Activated T-helper 17 cell treated with anti-CD3 and anti-CD28 coated beads, Interleukin-2, amount 50 U/mL, for 72 hours (primary cell): ENCODE measurements at regions not wholly inside any gene's neighbourhood (a gene's known extent, or its start where the extent isn't known, plus 50 kb on each side); places are given as distances from the start of the nearest gene placed in this dataset.

Experiments used
- ATAC-seq: fragments of 150-1000 bp; cut with Tn5 transposase; replicated peaks from 2 replicates; pipeline ENCODE4 v1.10.0; 2021; ENCODE audit warnings: mild to moderate bottlenecking, moderate library complexity
- H3K27ac Mint-ChIP-seq: one replicate; pipeline ENCODE4 v1.8.0; 2022; ENCODE audit warnings: mixed read lengths
- H3K27me3 Mint-ChIP-seq: one replicate; pipeline ENCODE4 v1.8.0; 2022; ENCODE audit warnings: mixed read lengths
- H3K36me3 Mint-ChIP-seq: one replicate; pipeline ENCODE4 v1.8.0; 2022; ENCODE audit warnings: low read depth, mild to moderate bottlenecking, mixed read lengths
- H3K4me1 Mint-ChIP-seq: one replicate; pipeline ENCODE4 v1.8.0; 2022; ENCODE audit warnings: mixed read lengths
- H3K4me3 Mint-ChIP-seq: one replicate; pipeline ENCODE4 v1.8.0; 2022; ENCODE audit warnings: mild to moderate bottlenecking, mixed read lengths
- H3K9me3 Mint-ChIP-seq: one replicate; pipeline ENCODE4 v1.8.0; 2022; ENCODE audit warnings: mixed read lengths

DNA sequence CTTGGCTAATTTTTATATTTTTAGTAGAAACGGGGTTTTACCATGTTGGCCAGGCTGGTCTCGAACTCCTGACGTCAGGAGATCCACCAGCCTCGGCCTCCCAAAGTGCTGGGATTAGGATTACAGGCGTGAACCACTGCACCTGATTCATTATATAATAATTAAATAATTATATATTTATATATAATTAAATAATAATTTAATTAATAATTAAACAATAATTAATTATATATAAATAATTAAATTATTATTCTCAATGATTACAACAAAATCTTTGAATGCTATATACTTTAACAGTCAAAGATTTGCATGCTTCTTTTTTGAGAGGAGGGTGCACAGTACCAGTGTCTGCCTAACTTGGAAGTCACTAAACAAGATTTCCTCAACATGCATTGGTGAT, 872.3 kb downstream of the EFNB2 start:
- no peak for ATAC-seq
- no peak overlapping the region for H3K4me3 Mint-ChIP-seq
- H3K9me3 Mint-ChIP-seq = peaks cover 4% of the 10 kb centered on the region
- H3K27me3 Mint-ChIP-seq = no peaks in the 10 kb centered on the region
- H3K36me3 Mint-ChIP-seq = no peaks in the 10 kb centered on the region
- H3K4me1 Mint-ChIP-seq = no peaks in the 10 kb centered on the region
- H3K27ac Mint-ChIP-seq = no peak overlapping the region

GRCh38 chr13:105660561-105660960, 874.9 kb downstream of the EFNB2 start:
- Mint-ChIP-seq H3K27me3 (no peaks in the 10 kb centered on the region), H3K4me1 (no peaks in the 10 kb centered on the region), H3K36me3 (no peaks in the 10 kb centered on the region), H3K9me3 (peaks cover 4% of the 10 kb centered on the region), H3K27ac (no peak overlapping the region), H3K4me3 (no peak overlapping the region)
- no peak for ATAC-seq

GRCh38 chr13:105658431-105658830, 877.0 kb downstream of the EFNB2 start:
- no peak overlapping the region for H3K4me3 Mint-ChIP-seq
- no peak overlapping the region for H3K27ac Mint-ChIP-seq
- peaks cover 4% of the 10 kb centered on the region for H3K9me3 Mint-ChIP-seq
- no peak for ATAC-seq
- no peaks in the 10 kb centered on the region for H3K4me1 Mint-ChIP-seq
- H3K27me3 Mint-ChIP-seq = no peaks in the 10 kb centered on the region
- no peaks in the 10 kb centered on the region for H3K36me3 Mint-ChIP-seq

GRCh38 chr13:105655046-105655445, 880.4 kb downstream of the EFNB2 start:
- ATAC-seq = no peak

DNA sequence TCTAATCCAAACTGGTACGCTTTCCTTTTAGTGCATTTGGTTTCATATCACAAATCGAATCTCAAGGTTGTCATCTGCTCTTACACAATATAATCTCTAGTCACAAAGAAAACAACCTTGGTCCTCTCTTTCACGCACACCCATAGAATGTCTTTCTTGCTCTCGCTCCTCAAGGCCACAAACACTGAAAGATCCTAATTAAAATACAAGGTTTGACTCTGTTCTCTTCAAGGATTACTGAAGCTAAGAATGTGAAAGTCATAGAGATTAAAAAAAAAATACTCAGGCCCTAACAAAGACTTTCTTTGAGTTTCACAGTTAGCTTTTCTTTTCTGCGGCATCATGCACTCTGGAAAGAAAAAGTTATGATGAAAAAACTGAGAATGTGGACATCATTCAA, 891.5 kb downstream of the EFNB2 start:
- H3K4me3 Mint-ChIP-seq = no peak overlapping the region
- H3K27me3 Mint-ChIP-seq = no peaks in the 10 kb centered on the region
- H3K27ac Mint-ChIP-seq = no peak overlapping the region
- peaks cover 17% of the 10 kb centered on the region for H3K9me3 Mint-ChIP-seq
- no peaks in the 10 kb centered on the region for H3K4me1 Mint-ChIP-seq
- H3K36me3 Mint-ChIP-seq = no peaks in the 10 kb centered on the region
- ATAC-seq = no peak

More at GRCh38 chr13:105655046-105655445, 880.4 kb downstream of the EFNB2 start:
- H3K27me3 Mint-ChIP-seq = no peaks in the 10 kb centered on the region
- H3K4me1 Mint-ChIP-seq = no peaks in the 10 kb centered on the region
- H3K4me3 Mint-ChIP-seq = no peak overlapping the region
- H3K27ac Mint-ChIP-seq = no peak overlapping the region
- no peaks in the 10 kb centered on the region for H3K36me3 Mint-ChIP-seq
- H3K9me3 Mint-ChIP-seq = peaks cover 4% of the 10 kb centered on the region

DNA sequence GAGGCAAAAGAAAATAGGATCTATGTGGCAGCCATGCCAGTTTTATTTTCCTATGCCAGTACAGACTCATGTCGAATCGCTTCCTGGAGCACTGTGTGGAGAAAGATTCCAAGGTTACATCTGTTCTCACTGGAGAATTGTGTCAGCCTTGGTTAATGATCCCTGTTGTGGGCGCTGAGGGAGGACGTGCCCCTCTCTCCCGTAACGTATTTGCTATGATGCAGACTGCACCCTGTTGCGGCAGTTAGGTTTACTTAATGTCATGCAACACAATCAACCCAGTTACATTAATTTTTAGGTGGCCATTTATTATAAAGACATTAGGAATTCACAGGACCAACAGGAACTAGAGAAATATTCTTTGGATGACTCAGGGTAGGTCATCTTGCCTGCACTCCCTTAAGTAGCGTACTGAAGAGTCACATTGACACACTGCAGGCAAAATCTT, 892.9 kb downstream of the EFNB2 start:
- H3K4me1 Mint-ChIP-seq = no peaks in the 10 kb centered on the region
- H3K9me3 Mint-ChIP-seq = peaks cover 12% of the 10 kb centered on the region
- no peak for ATAC-seq
- H3K27ac Mint-ChIP-seq = no peak overlapping the region
- no peaks in the 10 kb centered on the region for H3K36me3 Mint-ChIP-seq
- no peak overlapping the region for H3K4me3 Mint-ChIP-seq
- no peaks in the 10 kb centered on the region for H3K27me3 Mint-ChIP-seq

- Mint-ChIP-seq H3K4me1 (no peaks in the 10 kb centered on the region), H3K9me3 (peaks cover 12% of the 10 kb centered on the region), H3K27ac (no peak overlapping the region), H3K36me3 (no peaks in the 10 kb centered on the region), H3K4me3 (no peak overlapping the region), H3K27me3 (no peaks in the 10 kb centered on the region)
- ATAC-seq = no peak
Observed at GRCh38 chr13:105641121-105641520, 894.3 kb downstream of the EFNB2 start.

GRCh38 chr13:105638426-105638825, 897.0 kb downstream of the EFNB2 start:
- Mint-ChIP-seq H3K9me3 (peaks cover 4% of the 10 kb centered on the region), H3K4me1 (no peaks in the 10 kb centered on the region), H3K27ac (no peak overlapping the region), H3K36me3 (no peaks in the 10 kb centered on the region), H3K27me3 (no peaks in the 10 kb centered on the region), H3K4me3 (no peak overlapping the region)
- ATAC-seq = no peak

GRCh38 chr13:105634059-105634458, 901.4 kb downstream of the EFNB2 start:
- Mint-ChIP-seq H3K27ac (no peak overlapping the region), H3K27me3 (no peaks in the 10 kb centered on the region), H3K36me3 (no peaks in the 10 kb centered on the region), H3K9me3 (no peaks in the 10 kb centered on the region), H3K4me1 (no peaks in the 10 kb centered on the region), H3K4me3 (no peak overlapping the region)
- ATAC-seq = no peak

- Mint-ChIP-seq H3K36me3 (no peaks in the 10 kb centered on the region), H3K9me3 (no peaks in the 10 kb centered on the region), H3K27ac (no peak overlapping the region), H3K4me3 (no peak overlapping the region), H3K27me3 (peaks cover 3% of the 10 kb centered on the region), H3K4me1 (no peaks in the 10 kb centered on the region)
- no peak for ATAC-seq
Observed at GRCh38 chr13:105630431-105630830, 905.0 kb downstream of the EFNB2 start.

DNA sequence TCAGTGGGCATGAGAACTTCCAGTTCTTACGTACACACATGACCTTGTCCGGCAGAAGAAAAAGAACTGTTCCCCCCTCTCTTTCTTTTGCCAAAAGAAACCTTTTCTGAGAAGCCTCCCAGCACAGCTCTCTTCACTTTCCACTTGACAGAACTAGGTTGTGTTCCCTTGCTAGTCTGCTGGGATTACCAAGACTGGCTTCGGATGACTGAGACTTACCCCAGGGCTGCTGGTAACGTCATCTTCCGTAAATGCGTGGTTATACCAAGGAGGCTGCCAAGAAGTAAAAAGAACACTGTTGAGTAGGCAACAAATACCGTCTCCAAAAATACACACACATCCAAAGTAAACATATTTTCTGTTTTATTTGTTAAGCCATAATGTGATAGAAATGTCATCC, 908.2 kb downstream of the EFNB2 start:
- H3K4me3 Mint-ChIP-seq = no peak overlapping the region
- H3K27me3 Mint-ChIP-seq = peaks cover 3% of the 10 kb centered on the region
- H3K9me3 Mint-ChIP-seq = no peaks in the 10 kb centered on the region
- ATAC-seq = no peak
- no peaks in the 10 kb centered on the region for H3K4me1 Mint-ChIP-seq
- no peak overlapping the region for H3K27ac Mint-ChIP-seq
- no peaks in the 10 kb centered on the region for H3K36me3 Mint-ChIP-seq

- no peak for ATAC-seq
- Mint-ChIP-seq H3K36me3 (no peaks in the 10 kb centered on the region), H3K27me3 (peaks cover 3% of the 10 kb centered on the region), H3K27ac (no peak overlapping the region), H3K9me3 (no peaks in the 10 kb centered on the region), H3K4me3 (no peak overlapping the region), H3K4me1 (no peaks in the 10 kb centered on the region)
Observed at GRCh38 chr13:105625691-105626090, 909.8 kb downstream of the EFNB2 start.

GRCh38 chr13:105616333-105617075, 919.0 kb downstream of the EFNB2 start:
- no peaks in the 10 kb centered on the region for H3K36me3 Mint-ChIP-seq
- H3K4me1 Mint-ChIP-seq = no peaks in the 10 kb centered on the region
- H3K27me3 Mint-ChIP-seq = no peaks in the 10 kb centered on the region
- H3K9me3 Mint-ChIP-seq = no peaks in the 10 kb centered on the region
- H3K4me3 Mint-ChIP-seq = no peak overlapping the region
- H3K27ac Mint-ChIP-seq = no peak overlapping the region
- ATAC-seq = no peak

DNA sequence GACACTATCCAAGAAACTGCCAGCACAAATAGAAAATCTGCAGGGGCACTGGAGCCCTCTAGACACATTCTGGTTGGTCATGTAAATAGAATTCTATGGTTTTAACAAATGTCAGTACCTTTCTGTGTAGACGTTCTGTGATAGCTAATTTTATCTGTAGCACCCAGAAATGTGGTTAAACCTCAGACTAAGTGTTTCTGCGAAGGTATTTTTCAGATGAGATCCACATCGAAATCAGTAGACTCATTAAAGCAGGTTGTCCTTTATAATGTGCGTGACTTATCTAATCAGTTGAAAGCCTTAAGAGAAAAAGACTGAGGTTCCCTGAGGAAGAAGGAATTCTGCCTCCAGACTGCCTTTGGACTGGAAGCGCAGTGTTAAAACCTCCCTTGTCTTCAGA, 922.9 kb downstream of the EFNB2 start:
- Mint-ChIP-seq H3K36me3 (no peaks in the 10 kb centered on the region), H3K27me3 (no peaks in the 10 kb centered on the region)
- ATAC-seq = no peak

GRCh38 chr13:105611424-105611823, 924.0 kb downstream of the EFNB2 start:
- H3K4me3 Mint-ChIP-seq = no peak overlapping the region
- H3K4me1 Mint-ChIP-seq = no peaks in the 10 kb centered on the region
- no peaks in the 10 kb centered on the region for H3K9me3 Mint-ChIP-seq
- no peaks in the 10 kb centered on the region for H3K36me3 Mint-ChIP-seq
- H3K27ac Mint-ChIP-seq = no peak overlapping the region
- ATAC-seq = no peak
- H3K27me3 Mint-ChIP-seq = no peaks in the 10 kb centered on the region

More for the DNA sequence above, 922.9 kb downstream of the EFNB2 start:
- no peaks in the 10 kb centered on the region for H3K4me1 Mint-ChIP-seq
- no peak overlapping the region for H3K27ac Mint-ChIP-seq
- H3K4me3 Mint-ChIP-seq = no peak overlapping the region
- H3K9me3 Mint-ChIP-seq = no peaks in the 10 kb centered on the region

DNA sequence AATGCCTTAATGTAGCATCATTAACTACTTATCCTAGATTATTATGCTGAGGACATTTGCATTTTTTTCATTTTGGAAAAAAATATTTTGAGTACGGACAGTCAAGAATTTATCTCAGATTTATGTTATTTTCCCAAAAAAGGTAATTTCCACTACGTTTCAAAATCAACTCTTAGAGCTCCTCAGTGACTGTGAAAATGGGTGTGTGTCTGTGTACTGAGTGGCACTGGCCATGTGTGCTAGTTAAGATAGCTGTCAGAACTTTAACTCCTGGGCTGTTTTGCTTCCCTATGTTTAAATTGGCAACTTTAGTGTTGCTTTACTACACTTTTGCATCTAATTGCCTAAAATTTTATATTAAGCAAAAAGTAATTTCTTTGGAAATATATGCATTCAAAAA, 927.4 kb downstream of the EFNB2 start:
- H3K36me3 Mint-ChIP-seq = no peaks in the 10 kb centered on the region
- ATAC-seq = no peak
- no peaks in the 10 kb centered on the region for H3K4me1 Mint-ChIP-seq
- no peaks in the 10 kb centered on the region for H3K9me3 Mint-ChIP-seq
- H3K27me3 Mint-ChIP-seq = no peaks in the 10 kb centered on the region
- H3K27ac Mint-ChIP-seq = no peak overlapping the region
- no peak overlapping the region for H3K4me3 Mint-ChIP-seq
